ENCODE measurements at regions not wholly inside any gene's neighbourhood (a gene's known extent, or its start where the extent isn't known, plus 50 kb on each side); places are given as distances from the start of the nearest gene placed in this dataset.

DNA sequence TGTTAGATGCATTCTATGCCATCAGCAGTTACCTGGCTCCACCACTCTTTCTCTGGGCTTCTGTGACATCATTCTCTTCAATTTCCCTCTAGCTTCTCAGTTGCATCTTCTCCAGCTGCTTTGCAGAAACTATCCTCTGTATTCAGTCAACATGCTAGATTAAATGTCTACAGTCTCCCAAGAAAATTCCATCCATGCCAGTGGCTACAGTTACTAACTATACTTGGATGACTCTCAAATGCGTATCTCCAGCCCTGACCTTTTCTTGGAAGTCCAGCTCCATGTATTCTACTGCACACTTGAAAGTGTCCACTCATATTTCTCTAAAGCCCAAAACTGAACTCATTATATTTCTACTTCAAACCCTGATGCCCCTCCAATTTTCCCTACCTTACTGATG is 232.3 kb upstream of the TENM3 start:
- DNase-seq (ENCODE audit: low spot score) (no peak), ATAC-seq (no peak), FAIRE-seq (no peak)
- 59% methylated on average over 1 of the region's 1 CpG for WGBS (ENCODE audit: low lambda C conversion rate)
- TF ChIP-seq SIX1 (CRISPR knock-in tag; IDR thresholded peaks at IDR 0.05; ENCODE audit: borderline replicate concordance) (no peak), ZNF441 (CRISPR knock-in tag; IDR thresholded peaks at IDR 0.05; ENCODE audit: borderline replicate concordance) (no peak), ZNF205 (CRISPR knock-in tag; IDR thresholded peaks at IDR 0.05) (no peak), FOXA1 (IDR thresholded peaks at IDR 0.05) (no peak), FOXA1 (CRISPR knock-in tag; IDR thresholded peaks at IDR 0.05) (no peak), HIVEP1 (CRISPR knock-in tag; IDR thresholded peaks at IDR 0.05) (no peak), POLR2A (IDR thresholded peaks at IDR 0.05; ENCODE audit: insufficient read depth in 1 of 2, low read depth in 2 of 2, low read length in 2 of 2) (no peak), PRPF4 (IDR thresholded peaks at IDR 0.05; ENCODE audit: low read depth, low read length, poor library complexity, severe bottlenecking) (no peak), GATAD2A (CRISPR knock-in tag; IDR thresholded peaks at IDR 0.05) (no peak), ZNF30 (CRISPR knock-in tag; IDR thresholded peaks at IDR 0.05) (no peak), RXRA (CRISPR knock-in tag; IDR thresholded peaks at IDR 0.05) (no peak), ZNF775 (CRISPR knock-in tag; IDR thresholded peaks at IDR 0.05; ENCODE audit: borderline replicate concordance) (no peak)
- TF ChIP-seq, protein P1, sequence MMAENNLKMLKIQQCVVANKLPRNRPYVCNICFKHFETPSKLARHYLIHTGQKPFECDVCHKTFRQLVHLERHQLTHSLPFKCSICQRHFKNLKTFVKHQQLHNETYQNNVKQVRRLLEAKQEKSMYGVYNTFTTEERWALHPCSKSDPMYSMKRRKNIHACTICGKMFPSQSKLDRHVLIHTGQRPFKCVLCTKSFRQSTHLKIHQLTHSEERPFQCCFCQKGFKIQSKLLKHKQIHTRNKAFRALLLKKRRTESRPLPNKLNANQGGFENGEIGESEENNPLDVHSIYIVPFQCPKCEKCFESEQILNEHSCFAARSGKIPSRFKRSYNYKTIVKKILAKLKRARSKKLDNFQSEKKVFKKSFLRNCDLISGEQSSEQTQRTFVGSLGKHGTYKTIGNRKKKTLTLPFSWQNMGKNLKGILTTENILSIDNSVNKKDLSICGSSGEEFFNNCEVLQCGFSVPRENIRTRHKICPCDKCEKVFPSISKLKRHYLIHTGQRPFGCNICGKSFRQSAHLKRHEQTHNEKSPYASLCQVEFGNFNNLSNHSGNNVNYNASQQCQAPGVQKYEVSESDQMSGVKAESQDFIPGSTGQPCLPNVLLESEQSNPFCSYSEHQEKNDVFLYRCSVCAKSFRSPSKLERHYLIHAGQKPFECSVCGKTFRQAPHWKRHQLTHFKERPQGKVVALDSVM (CRISPR knock-in tag; IDR thresholded peaks at IDR 0.05), result no peak
- TF ChIP-seq, protein P2, sequence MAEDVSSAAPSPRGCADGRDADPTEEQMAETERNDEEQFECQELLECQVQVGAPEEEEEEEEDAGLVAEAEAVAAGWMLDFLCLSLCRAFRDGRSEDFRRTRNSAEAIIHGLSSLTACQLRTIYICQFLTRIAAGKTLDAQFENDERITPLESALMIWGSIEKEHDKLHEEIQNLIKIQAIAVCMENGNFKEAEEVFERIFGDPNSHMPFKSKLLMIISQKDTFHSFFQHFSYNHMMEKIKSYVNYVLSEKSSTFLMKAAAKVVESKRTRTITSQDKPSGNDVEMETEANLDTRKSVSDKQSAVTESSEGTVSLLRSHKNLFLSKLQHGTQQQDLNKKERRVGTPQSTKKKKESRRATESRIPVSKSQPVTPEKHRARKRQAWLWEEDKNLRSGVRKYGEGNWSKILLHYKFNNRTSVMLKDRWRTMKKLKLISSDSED (CRISPR knock-in tag; IDR thresholded peaks at IDR 0.05), result no peak
- no peaks in the 10 kb centered on the region for H4K20me1 ChIP-seq (ENCODE audit: insufficient read depth, low read length)
- no peak overlapping the region for H3K4me3 ChIP-seq (replicated peaks in 1 of 3; ENCODE audit: insufficient read depth in 1 of 3, low read depth in 2 of 3, low read length in 3 of 3)
- H3K36me3 ChIP-seq (replicated peaks in 1 of 2; ENCODE audit: control insufficient read depth in 1 of 2, insufficient read depth in 2 of 2, low read length in 2 of 2), result no peaks in the 10 kb centered on the region
- no peaks in the 10 kb centered on the region for H3K4me1 ChIP-seq (ENCODE audit: insufficient read depth, low read length)
- no peaks in the 10 kb centered on the region for H3K79me2 ChIP-seq (ENCODE audit: insufficient read depth, low read length)
- POLR2A ChIA-PET, result no interaction called here
- CTCF ChIA-PET (ENCODE audit: low intra/inter-chr PET ratio, low total read pairs), result no interaction called here
- no peak overlapping the region for H2AFZ ChIP-seq (ENCODE audit: low read length)
- H3K4me2 ChIP-seq (ENCODE audit: low read depth, low read length), result no peak overlapping the region
- H3K27me3 ChIP-seq (ENCODE audit: control insufficient read depth in 1 of 2, insufficient read depth in 2 of 2, low read length in 2 of 2), result no peaks in the 10 kb centered on the region
- BruUV-seq (replicated peaks), result no TSS peak
- in situ Hi-C loops (cut with HindIII; ENCODE audit: extremely low pct_ligation_motif_present, low pct_unique_long_range_greater_than_20kb), result no loop called here
- intact Hi-C loops (cut with micrococcal nuclease; ENCODE audit: unreplicated experiment), result no loop called here
- no peak overlapping the region for H3K9ac ChIP-seq (ENCODE audit: insufficient read depth, low read depth, low read length)
- no peak overlapping the region for H3K27ac ChIP-seq (ENCODE audit: extremely low read length, insufficient read depth, low read length)
- H3K9me3 ChIP-seq (ENCODE audit: low read length), result no peaks in the 10 kb centered on the region

All from HepG2 (cell line).